ENCODE measurements at regions not wholly inside any gene's neighbourhood (a gene's known extent, or its start where the extent isn't known, plus 50 kb on each side); places are given as distances from the start of the nearest gene placed in this dataset.

GRCh38 chr10:46234026-46234425 lies 52.8 kb upstream of the ANTXRL start:
- no peak for TF ChIP-seq CTCF (IDR thresholded peaks at IDR 0.05; ENCODE audit: extremely low read depth in 1 of 2, insufficient read depth in 1 of 2, low read depth in 1 of 2, low read length in 2 of 2)
- TF ChIP-seq MAX (IDR thresholded peaks at IDR 0.05; ENCODE audit: insufficient read depth, insufficient read length), result no peak
- TF ChIP-seq EZH2 (IDR thresholded peaks at IDR 0.05; ENCODE audit: borderline replicate concordance, low read depth, low read length, severe bottlenecking), result no peak
- no peak for TF ChIP-seq POLR2A (IDR thresholded peaks at IDR 0.05; ENCODE audit: low read depth, low read length)

Data from endothelial cell of umbilical vein (primary cell).